GM23248 (cell line): ENCODE measurements at regions not wholly inside any gene's neighbourhood (a gene's known extent, or its start where the extent isn't known, plus 50 kb on each side); places are given as distances from the start of the nearest gene placed in this dataset.

Source experiments
- EZH2 ChIP-seq: fragments of 200-600 bp; sonication (generic); IDR thresholded peaks from 2 replicates; pipeline ENCODE4 v1.6.1; 2018; ENCODE audit warnings: antibody characterized with exemption, mild to moderate bottlenecking; ENCODE audit not compliant: insufficient read depth, poor library complexity, severe bottlenecking
- EZH2phosphoT487 ChIP-seq: fragments of 200-600 bp; sonication (generic); IDR thresholded peaks from 2 replicates; pipeline ENCODE4 v1.6.1; 2018; ENCODE audit warnings: antibody characterized with exemption, moderate library complexity, mild to moderate bottlenecking, low read depth; ENCODE audit not compliant: insufficient read depth

DNA sequence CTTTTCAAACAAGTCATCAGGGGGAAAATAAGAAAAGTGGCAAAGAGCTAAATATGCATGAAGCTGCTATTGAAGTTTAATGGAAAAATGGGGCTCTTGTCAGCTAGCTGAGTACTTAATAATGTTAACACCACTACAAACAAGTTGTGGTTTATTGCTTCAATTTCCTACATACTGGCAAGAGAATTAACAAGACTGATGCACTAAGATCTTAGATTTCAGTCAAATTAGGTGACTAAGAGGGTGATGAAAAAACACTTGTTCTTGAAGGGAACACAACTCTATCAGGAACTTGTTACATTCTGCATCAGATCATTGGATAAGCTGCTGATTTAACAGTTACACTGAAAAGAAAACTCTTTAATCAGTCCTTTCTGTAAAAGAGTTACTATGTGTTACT lies 234.6 kb upstream of the AFF2 start:
- no peak for TF ChIP-seq EZH2phosphoT487
- no peak for TF ChIP-seq EZH2
